PC-3 (cell line): ENCODE measurements at regions not wholly inside any gene's neighbourhood (a gene's known extent, or its start where the extent isn't known, plus 50 kb on each side); places are given as distances from the start of the nearest gene placed in this dataset.

Experiments used
- ATAC-seq: fragments of 200-7000 bp; cut with Tn5 transposase; 2 replicates; pipeline ENCODE4 v1.9.1; 2020; ENCODE audit warnings: mild to moderate bottlenecking, moderate library complexity
- BruUV-seq: library from RNA; stranded (reverse); fragments of 400-500 nt; replicated peaks from 2 replicates; lab custom pipeline; 2021; lab: Mats Ljungman, UMichigan
- CTCF ChIA-PET: fragments of 300-600 bp; sonication (Branson Sonifier 250); formaldehyde crosslinking; loops from one replicate; lab custom pipeline; 2022; ENCODE audit warnings: antibody characterized with exemption; lab: Charles Lee
- POLR2A ChIA-PET: fragments of 300-600 bp; sonication (Branson Sonifier 250); formaldehyde crosslinking; loops from one replicate; lab custom pipeline; 2022; ENCODE audit warnings: antibody characterized with exemption; ENCODE audit not compliant: unreplicated experiment; lab: Charles Lee
- DNase-seq: peaks from one replicate; pipeline ENCODE4 v3.0.0-alpha.2; 2015
- H2AFZ ChIP-seq: fragments of 300-600 bp; sonication (generic); 2 replicates; pipeline ENCODE4 v1.6.0; 2016; ENCODE audit warnings: antibody characterized with exemption, low read length
- H3F3A ChIP-seq: fragments of 300-600 bp; sonication (generic); one replicate; pipeline ENCODE4 v1.6.0; 2017; ENCODE audit warnings: antibody characterized with exemption, low read length, control low read depth, mild to moderate bottlenecking; ENCODE audit not compliant: unreplicated experiment
- H3K27ac ChIP-seq: fragments of 300-600 bp; sonication (generic); 2 replicates; pipeline ENCODE4 v1.5.1; 2016; ENCODE audit warnings: mild to moderate bottlenecking, low read length
- H3K27me3 ChIP-seq: fragments of 300-600 bp; sonication (generic); 2 replicates; pipeline ENCODE4 v1.6.1; 2016; ENCODE audit warnings: low read length, mixed read lengths
- H3K36me3 ChIP-seq: fragments of 300-600 bp; sonication (generic); 2 replicates; pipeline ENCODE4 v1.6.1; 2016; ENCODE audit warnings: low read depth, mixed run types, low read length, mixed read lengths
- H3K4me1 ChIP-seq: fragments of 300-600 bp; sonication (generic); 2 replicates; pipeline ENCODE4 v1.5.1; 2016; ENCODE audit warnings: low read length; ENCODE audit not compliant: insufficient read depth
- H3K4me2 ChIP-seq: fragments of 300-600 bp; sonication (generic); 2 replicates; pipeline ENCODE4 v1.6.0; 2016; ENCODE audit warnings: low read length
- H3K4me3 ChIP-seq: fragments of 300-600 bp; sonication (generic); 2 replicates; pipeline ENCODE4 v1.5.1; 2016; ENCODE audit warnings: mild to moderate bottlenecking, low read length, mixed read lengths
- H3K79me2 ChIP-seq: fragments of 300-600 bp; sonication (generic); 2 replicates; pipeline ENCODE4 v1.6.1; 2017; ENCODE audit warnings: low read length, mixed read lengths
- H3K9ac ChIP-seq: fragments of 300-600 bp; sonication (generic); 2 replicates; pipeline ENCODE4 v1.6.0; 2016; ENCODE audit warnings: mild to moderate bottlenecking, low read length
- H3K9me2 ChIP-seq: fragments of 300-600 bp; sonication (generic); replicated peaks from 2 replicates; pipeline ENCODE4 v1.6.1; 2016; ENCODE audit warnings: mixed run types, low read length, mixed read lengths
- H3K9me3 ChIP-seq: fragments of 300-600 bp; sonication (generic); 2 replicates; pipeline ENCODE4 v1.6.1; 2016; ENCODE audit warnings: low read length, mixed read lengths
- H4K20me1 ChIP-seq: fragments of 300-600 bp; sonication (generic); 2 replicates; pipeline ENCODE4 v1.6.1; 2016; ENCODE audit warnings: low read length, mixed read lengths
- EZH2 ChIP-seq: fragments of 300-600 bp; sonication (generic); IDR thresholded peaks from one replicate; pipeline ENCODE4 v1.6.1; 2017; ENCODE audit warnings: antibody characterized with exemption, mild to moderate bottlenecking, low read length; ENCODE audit not compliant: unreplicated experiment
- EZH2phosphoT487 ChIP-seq: fragments of 300-600 bp; sonication (generic); IDR thresholded peaks from 2 replicates; pipeline ENCODE4 v1.6.1; 2018; ENCODE audit warnings: mild to moderate bottlenecking, antibody characterized with exemption, low read length, borderline replicate concordance
- intact Hi-C: fragments of 100-400 bp; cut with micrococcal nuclease; formaldehyde crosslinking; loops from 2 replicates; pipeline ENCODE4 v1.9.0; 2023
- TF ChIP-seq, protein P1 (sequence below): fragments of 300-600 bp; sonication (generic); conservative IDR thresholded peaks from 2 replicates; pipeline ENCODE4 v1.5.1; 2017; ENCODE audit warnings: antibody characterized with exemption, low read depth, mild to moderate bottlenecking, low read length

DNA sequence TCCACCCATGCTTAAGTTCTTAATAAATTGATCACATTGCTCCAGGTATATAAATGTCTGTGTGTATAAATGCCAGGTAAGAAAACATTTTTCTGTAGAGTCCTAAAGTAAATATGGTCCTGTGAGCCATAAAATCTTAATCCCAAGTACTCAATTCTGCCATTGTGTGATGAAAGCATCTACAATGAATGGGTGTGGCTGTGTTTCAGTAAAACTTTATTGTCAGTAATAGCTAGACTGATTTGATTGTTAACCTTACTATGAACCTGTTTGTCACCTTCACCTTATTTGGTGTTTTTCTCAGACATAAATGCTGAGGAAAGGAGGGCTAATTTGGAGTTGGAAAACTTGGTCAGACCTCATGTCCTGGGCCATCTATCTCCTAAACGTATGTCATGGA is 683.5 kb upstream of the GRM7 start:
- Histone ChIP-seq H3K79me2 (no peaks in the 10 kb centered on the region), H3K9me3 (no peaks in the 10 kb centered on the region), H3K27ac (no peak overlapping the region), H3K27me3 (no peaks in the 10 kb centered on the region), H3K36me3 (no peaks in the 10 kb centered on the region), H2AFZ (no peak overlapping the region), H3K4me3 (no peak overlapping the region), H3K4me1 (no peaks in the 10 kb centered on the region), H3K9ac (no peak overlapping the region), H3K4me2 (no peak overlapping the region), H4K20me1 (no peaks in the 10 kb centered on the region), H3F3A (no peaks in the 10 kb centered on the region), H3K9me2 (no peaks in the 10 kb centered on the region)
- ChIA-PET POLR2A (no interaction called here), CTCF (no interaction called here)
- no peak for DNase-seq
- intact Hi-C loops, result no loop called here
- TF ChIP-seq, protein P1, sequence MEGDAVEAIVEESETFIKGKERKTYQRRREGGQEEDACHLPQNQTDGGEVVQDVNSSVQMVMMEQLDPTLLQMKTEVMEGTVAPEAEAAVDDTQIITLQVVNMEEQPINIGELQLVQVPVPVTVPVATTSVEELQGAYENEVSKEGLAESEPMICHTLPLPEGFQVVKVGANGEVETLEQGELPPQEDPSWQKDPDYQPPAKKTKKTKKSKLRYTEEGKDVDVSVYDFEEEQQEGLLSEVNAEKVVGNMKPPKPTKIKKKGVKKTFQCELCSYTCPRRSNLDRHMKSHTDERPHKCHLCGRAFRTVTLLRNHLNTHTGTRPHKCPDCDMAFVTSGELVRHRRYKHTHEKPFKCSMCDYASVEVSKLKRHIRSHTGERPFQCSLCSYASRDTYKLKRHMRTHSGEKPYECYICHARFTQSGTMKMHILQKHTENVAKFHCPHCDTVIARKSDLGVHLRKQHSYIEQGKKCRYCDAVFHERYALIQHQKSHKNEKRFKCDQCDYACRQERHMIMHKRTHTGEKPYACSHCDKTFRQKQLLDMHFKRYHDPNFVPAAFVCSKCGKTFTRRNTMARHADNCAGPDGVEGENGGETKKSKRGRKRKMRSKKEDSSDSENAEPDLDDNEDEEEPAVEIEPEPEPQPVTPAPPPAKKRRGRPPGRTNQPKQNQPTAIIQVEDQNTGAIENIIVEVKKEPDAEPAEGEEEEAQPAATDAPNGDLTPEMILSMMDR, result no peak
- TF ChIP-seq EZH2phosphoT487, result no peak
- BruUV-seq, result no TSS peak
- no peak for ATAC-seq

DNA sequence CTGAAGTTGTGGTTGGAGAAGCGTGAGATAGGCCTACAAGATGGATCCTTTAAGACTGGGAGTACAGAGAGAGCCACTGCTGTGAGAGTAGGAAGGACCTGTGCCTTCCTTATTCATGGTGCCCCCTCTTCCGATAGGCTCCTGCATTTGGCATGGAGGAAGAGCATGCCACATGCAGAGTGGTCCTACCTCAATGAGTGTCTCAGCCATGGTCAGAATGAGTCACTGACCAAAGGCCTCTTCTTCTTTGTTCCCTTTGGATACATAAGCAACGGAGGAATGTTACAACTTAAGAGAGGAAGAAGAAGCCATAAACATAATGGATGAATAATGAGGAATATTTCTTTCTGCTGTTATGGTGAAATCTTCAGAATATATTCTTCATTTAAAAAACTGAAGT is 681.2 kb upstream of the GRM7 start:
- no TSS peak for BruUV-seq
- H3K27me3 ChIP-seq, result no peaks in the 10 kb centered on the region
- no peaks in the 10 kb centered on the region; the same call in 1 of the 2 replicates for H3K9me3 ChIP-seq
- H4K20me1 ChIP-seq, result no peaks in the 10 kb centered on the region
- no peak overlapping the region for H3K4me3 ChIP-seq
- no peak overlapping the region for H3K9ac ChIP-seq
- POLR2A ChIA-PET, result no interaction called here
- no peaks in the 10 kb centered on the region for H3K9me2 ChIP-seq
- no peak overlapping the region for H3K4me2 ChIP-seq
- peak; percentile 34 for DNase-seq
- H3F3A ChIP-seq, result no peaks in the 10 kb centered on the region
- CTCF ChIA-PET, result no interaction called here
- no peak for TF ChIP-seq EZH2phosphoT487
- TF ChIP-seq EZH2, result no peak
- TF ChIP-seq, protein P1, result no peak
- H3K36me3 ChIP-seq, result no peaks in the 10 kb centered on the region
- ATAC-seq, result no peak
- H3K79me2 ChIP-seq, result no peaks in the 10 kb centered on the region
- no peak overlapping the region for H3K27ac ChIP-seq
- H3K4me1 ChIP-seq, result no peaks in the 10 kb centered on the region
- no peak overlapping the region for H2AFZ ChIP-seq
- intact Hi-C loops, result no loop called here

DNA sequence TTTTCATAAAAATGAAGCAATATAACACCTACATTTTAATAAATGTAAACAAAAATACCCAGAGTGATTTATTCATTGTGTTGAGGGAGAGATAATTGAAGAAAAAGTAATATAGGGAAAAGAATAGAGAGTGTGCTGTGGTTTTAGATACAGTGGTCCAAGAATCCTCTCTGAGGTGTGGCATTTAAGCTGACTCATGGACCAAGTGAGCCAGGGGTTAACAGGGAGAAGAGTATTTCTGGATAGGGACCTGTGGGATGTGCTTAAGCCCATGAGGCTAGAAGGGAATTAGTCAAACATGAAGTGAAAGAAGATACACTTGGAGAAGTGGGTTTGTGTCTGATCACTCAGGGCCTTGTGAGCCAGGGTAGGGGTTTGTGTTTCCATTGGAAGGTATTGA is 680.7 kb upstream of the GRM7 start:
- ATAC-seq (no peak), DNase-seq (peak; percentile 6)
- Histone ChIP-seq H3K4me3 (no peak overlapping the region), H3K27ac (no peak overlapping the region), H2AFZ (no peak overlapping the region), H3K4me2 (no peak overlapping the region), H3K79me2 (no peaks in the 10 kb centered on the region), H4K20me1 (no peaks in the 10 kb centered on the region), H3K27me3 (no peaks in the 10 kb centered on the region), H3K9me3 (no peaks in the 10 kb centered on the region; the same call in 1 of the 2 replicates), H3K4me1 (no peaks in the 10 kb centered on the region), H3K36me3 (no peaks in the 10 kb centered on the region), H3K9me2 (no peaks in the 10 kb centered on the region), H3F3A (no peaks in the 10 kb centered on the region), H3K9ac (no peak overlapping the region)
- TF ChIP-seq EZH2phosphoT487, result no peak
- TF ChIP-seq EZH2, result no peak
- TF ChIP-seq, protein P1, result no peak
- intact Hi-C loops, result no loop called here
- BruUV-seq, result no TSS peak
- ChIA-PET POLR2A (no interaction called here), CTCF (no interaction called here)
